ENCODE measurements at regions not wholly inside any gene's neighbourhood (a gene's known extent, or its start where the extent isn't known, plus 50 kb on each side); places are given as distances from the start of the nearest gene placed in this dataset.
"Not testable (repeated sequence)": the region's sequence is repeated elsewhere in the genome, so short reads cannot be mapped to it uniquely, and the experiment has no call there.

GRCh38 chr3:21919383-21919782, 168.4 kb upstream of the ZNF385D start:
- no peaks in the 10 kb centered on the region for H3K4me1 ChIP-seq (ENCODE audit: insufficient read depth, low read length)
- H3K9me3 ChIP-seq (ENCODE audit: control insufficient read depth in 1 of 2, insufficient read depth in 1 of 2, low read length in 2 of 2) = peaks cover 0 to 3% of the 10 kb centered on the region in 2 experiments
- H3K27me3 ChIP-seq (ENCODE audit: control insufficient read depth in 1 of 2, insufficient read depth in 2 of 2, low read length in 2 of 2) = no peaks in the 10 kb centered on the region
- TF ChIP-seq CTCF (IDR thresholded peaks at IDR 0.05) = no peak
- ATAC-seq (ENCODE audit: poor library complexity) (no peak), DNase-seq (no peak)
- no peaks in the 10 kb centered on the region for H3K36me3 ChIP-seq (ENCODE audit: insufficient read depth, low read length)
- no peaks in the 10 kb centered on the region for H3K36me3 Mint-ChIP-seq (ENCODE audit: low read depth)
- intact Hi-C loops (cut with DNase I, micrococcal nuclease) = no loop called here
- H3K27me3 Mint-ChIP-seq = no peaks in the 10 kb centered on the region
- H3K27ac Mint-ChIP-seq = no peak overlapping the region
- H3K4me3 Mint-ChIP-seq = no peak overlapping the region
- no peaks in the 10 kb centered on the region for H3K4me1 Mint-ChIP-seq (ENCODE audit: low read depth)
- ChIA-PET CTCF (no interaction called here), POLR2A (no interaction called here)
- no peak overlapping the region for H3K4me3 ChIP-seq (ENCODE audit: low read length)
- H3K27ac ChIP-seq (ENCODE audit: low read depth in 1 of 2, low read length in 2 of 2) = no peak overlapping the region
- peaks cover 6% of the 10 kb centered on the region for H3K9me3 Mint-ChIP-seq

DNA sequence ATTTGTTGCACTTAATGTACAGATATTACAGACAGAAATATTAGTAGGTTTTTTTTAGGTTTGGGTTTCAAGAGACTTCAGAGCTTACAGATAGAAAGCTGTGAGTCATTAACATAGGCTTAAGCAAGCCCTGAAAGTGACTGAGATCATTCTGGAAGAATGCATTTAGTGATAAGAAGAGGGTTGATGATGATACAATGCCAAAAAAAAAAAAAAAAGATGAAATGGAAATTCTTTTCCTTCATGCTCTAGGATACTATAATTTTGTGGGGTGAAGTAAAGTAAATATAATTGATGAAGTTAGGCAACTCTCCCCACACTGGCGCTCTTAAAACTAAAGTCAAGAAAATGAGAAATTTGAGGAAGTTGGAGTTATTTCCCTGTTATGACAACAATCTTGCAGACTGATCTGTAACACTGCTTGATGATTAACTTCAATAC, 169.4 kb upstream of the ZNF385D start:
- ATAC-seq (ENCODE audit: poor library complexity) (no peak), DNase-seq (no peak)
- Histone ChIP-seq H3K4me1 (ENCODE audit: insufficient read depth, low read length) (no peaks in the 10 kb centered on the region), H3K36me3 (ENCODE audit: insufficient read depth, low read length) (no peaks in the 10 kb centered on the region), H3K4me3 (ENCODE audit: low read length) (no peak overlapping the region), H3K9me3 (ENCODE audit: control insufficient read depth in 1 of 2, insufficient read depth in 1 of 2, low read length in 2 of 2) (peaks cover 0 to 3% of the 10 kb centered on the region in 2 experiments), H3K27me3 (ENCODE audit: control insufficient read depth in 1 of 2, insufficient read depth in 2 of 2, low read length in 2 of 2) (no peaks in the 10 kb centered on the region), H3K27ac (ENCODE audit: low read depth in 1 of 2, low read length in 2 of 2) (no peak overlapping the region)
- no peak for TF ChIP-seq CTCF (IDR thresholded peaks at IDR 0.05)
- CTCF ChIA-PET = no interaction called here
- Mint-ChIP-seq H3K4me1 (ENCODE audit: low read depth) (no peaks in the 10 kb centered on the region), H3K9me3 (peaks cover 6% of the 10 kb centered on the region), H3K27ac (no peak overlapping the region), H3K36me3 (ENCODE audit: low read depth) (no peaks in the 10 kb centered on the region), H3K27me3 (no peaks in the 10 kb centered on the region), H3K4me3 (no peak overlapping the region)
- intact Hi-C loops (cut with DNase I, micrococcal nuclease) = no loop called here
- POLR2A ChIA-PET = no interaction called here

DNA sequence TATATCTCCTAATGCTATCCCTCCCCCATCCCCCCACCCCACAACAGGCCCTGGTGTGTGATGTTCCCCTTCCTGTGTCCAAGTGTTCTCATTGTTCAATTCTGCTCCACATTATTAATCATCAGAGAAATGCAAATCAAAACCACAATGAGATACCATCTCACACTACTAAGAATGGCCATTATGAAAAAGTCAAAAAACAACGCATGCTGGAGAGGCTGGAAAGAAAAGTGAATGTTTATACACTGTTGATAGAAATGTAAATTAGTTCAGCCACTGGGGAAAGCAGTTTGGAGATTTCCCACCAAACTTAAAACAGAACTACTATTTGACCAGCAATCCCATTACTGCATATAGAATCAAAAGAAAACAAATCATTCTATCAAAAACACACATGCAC, 172.1 kb upstream of the ZNF385D start:
- H3K4me1 Mint-ChIP-seq (ENCODE audit: low read depth); POLR2A ChIA-PET; H3K4me1 ChIP-seq (ENCODE audit: insufficient read depth, low read length); H3K9me3 ChIP-seq (ENCODE audit: control insufficient read depth in 1 of 2, insufficient read depth in 1 of 2, low read length in 2 of 2); H3K27me3 Mint-ChIP-seq; H3K27ac Mint-ChIP-seq; H3K4me3 ChIP-seq (ENCODE audit: low read length); H3K27ac ChIP-seq (ENCODE audit: low read depth in 1 of 2, low read length in 2 of 2); intact Hi-C loops (cut with DNase I, micrococcal nuclease); DNase-seq; H3K27me3 ChIP-seq (ENCODE audit: control insufficient read depth in 1 of 2, insufficient read depth in 2 of 2, low read length in 2 of 2); H3K36me3 Mint-ChIP-seq (ENCODE audit: low read depth); ATAC-seq (ENCODE audit: poor library complexity); CTCF ChIA-PET; H3K4me3 Mint-ChIP-seq; H3K36me3 ChIP-seq (ENCODE audit: insufficient read depth, low read length): not testable (repeated sequence)
- H3K9me3 Mint-ChIP-seq = peaks cover 11% of the 10 kb centered on the region

DNA sequence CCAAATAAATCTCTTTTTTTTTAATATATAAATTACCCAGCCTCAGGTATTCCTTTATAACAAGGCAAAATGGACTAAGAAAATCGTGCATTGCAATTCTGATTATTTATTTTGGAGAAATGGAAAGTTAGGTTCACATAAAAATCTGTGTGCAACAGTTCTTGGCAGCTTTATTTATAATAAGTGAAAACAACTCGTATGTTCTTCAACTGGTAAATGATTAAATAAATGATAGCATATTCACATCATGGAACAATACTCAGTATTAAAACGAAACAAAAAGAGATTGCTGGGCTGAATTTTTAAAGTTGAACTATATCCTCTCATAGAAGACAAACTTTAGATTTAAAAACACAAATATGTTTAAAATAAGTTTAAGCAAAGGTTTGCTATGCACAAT, 176.3 kb upstream of the ZNF385D start:
- Histone ChIP-seq H3K4me3 (ENCODE audit: low read length) (no peak overlapping the region), H3K9me3 (ENCODE audit: control insufficient read depth in 1 of 2, insufficient read depth in 1 of 2, low read length in 2 of 2) (peaks cover 0 to 6% of the 10 kb centered on the region in 2 experiments), H3K27ac (ENCODE audit: low read depth in 1 of 2, low read length in 2 of 2) (no peak overlapping the region), H3K36me3 (ENCODE audit: insufficient read depth, low read length) (no peaks in the 10 kb centered on the region), H3K4me1 (ENCODE audit: insufficient read depth, low read length) (no peaks in the 10 kb centered on the region), H3K27me3 (ENCODE audit: control insufficient read depth in 1 of 2, insufficient read depth in 2 of 2, low read length in 2 of 2) (no peaks in the 10 kb centered on the region)
- intact Hi-C loops (cut with DNase I, micrococcal nuclease) = no loop called here
- peaks cover 11% of the 10 kb centered on the region for H3K9me3 Mint-ChIP-seq
- no peak overlapping the region for H3K4me3 Mint-ChIP-seq
- H3K27me3 Mint-ChIP-seq = no peaks in the 10 kb centered on the region
- CTCF ChIA-PET = no interaction called here
- no peak overlapping the region for H3K27ac Mint-ChIP-seq
- no peaks in the 10 kb centered on the region for H3K36me3 Mint-ChIP-seq (ENCODE audit: low read depth)
- ATAC-seq (ENCODE audit: poor library complexity) (no peak), DNase-seq (no peak)
- TF ChIP-seq CTCF (IDR thresholded peaks at IDR 0.05) = no peak
- POLR2A ChIA-PET = no interaction called here
- no peaks in the 10 kb centered on the region for H3K4me1 Mint-ChIP-seq (ENCODE audit: low read depth)

All from CD4-positive, alpha-beta T cell (primary cell).